HEK293 (cell line): ENCODE measurements at regions not wholly inside any gene's neighbourhood (a gene's known extent, or its start where the extent isn't known, plus 50 kb on each side); places are given as distances from the start of the nearest gene placed in this dataset.

Experiments
- BCL11A ChIP-seq: fragments of 450-650 bp; formaldehyde crosslinking; IDR thresholded peaks from 2 replicates; pipeline ENCODE4 v1.5.1; 2016; ENCODE audit warnings: low read depth, missing biosample characterization, missing genetic modification characterization
- ZBTB49 ChIP-seq: fragments of 450-650 bp; formaldehyde crosslinking; IDR thresholded peaks from 2 replicates; pipeline ENCODE4 v1.5.1; 2016; ENCODE audit warnings: missing biosample characterization, missing genetic modification characterization, low read depth
- ZNF138 ChIP-seq: fragments of 450-650 bp; formaldehyde crosslinking; IDR thresholded peaks from 2 replicates; pipeline ENCODE4 v1.5.1; 2016; ENCODE audit warnings: missing biosample characterization, missing genetic modification characterization, borderline replicate concordance
- ZNF174 ChIP-seq: fragments of 450-650 bp; formaldehyde crosslinking; IDR thresholded peaks from 2 replicates; pipeline ENCODE4 v1.5.0; 2017; ENCODE audit warnings: missing biosample characterization, mild to moderate bottlenecking, missing genetic modification characterization
- ZNF777 ChIP-seq: fragments of 450-650 bp; formaldehyde crosslinking; IDR thresholded peaks from 2 replicates; pipeline ENCODE4 v1.5.1; 2017; ENCODE audit warnings: missing biosample characterization, missing genetic modification characterization, borderline replicate concordance
- TF ChIP-seq, protein P1 (sequence below): fragments of 450-650 bp; formaldehyde crosslinking; IDR thresholded peaks from 2 replicates; pipeline ENCODE4 v1.5.1; 2016; ENCODE audit warnings: missing biosample characterization, missing genetic modification characterization, borderline replicate concordance
- TF ChIP-seq, protein P2 (sequence below): fragments of 450-650 bp; formaldehyde crosslinking; IDR thresholded peaks from 2 replicates; pipeline ENCODE4 v1.5.1; 2016; ENCODE audit warnings: missing biosample characterization, missing genetic modification characterization
- TF ChIP-seq, protein P3 (sequence below): fragments of 450-650 bp; formaldehyde crosslinking; IDR thresholded peaks from 2 replicates; pipeline ENCODE4 v1.5.1; 2016; ENCODE audit warnings: missing biosample characterization, missing genetic modification characterization
- TF ChIP-seq, protein P4 (sequence below): IDR thresholded peaks from 2 replicates; pipeline ENCODE4 v1.6.1; 2011; ENCODE audit warnings: mild to moderate bottlenecking, low read depth, low read length, borderline replicate concordance
- TF ChIP-seq, protein P5 (sequence below): fragments of 450-650 bp; formaldehyde crosslinking; IDR thresholded peaks from 2 replicates; pipeline ENCODE4 v1.5.1; 2016; ENCODE audit warnings: missing biosample characterization, missing genetic modification characterization

DNA sequence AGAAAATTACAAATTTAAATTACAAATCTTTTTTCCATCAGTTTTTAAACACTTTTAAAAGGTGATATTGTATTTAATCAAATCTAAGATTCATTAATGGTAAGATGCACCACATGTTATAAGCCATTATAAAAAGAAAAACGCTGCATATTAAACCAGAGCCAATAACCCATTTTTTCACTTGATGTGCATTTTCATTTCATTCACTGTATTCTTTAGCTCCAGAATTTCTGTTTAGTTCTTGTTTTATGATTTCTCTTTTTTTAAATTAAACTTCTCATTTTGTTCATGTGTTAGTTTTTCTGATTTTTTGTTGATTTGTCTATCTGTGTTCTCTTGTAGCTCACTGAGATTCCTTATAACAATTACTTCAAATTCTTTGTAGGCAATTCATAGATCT lies 62.4 kb upstream of the MBOAT2 start:
- TF ChIP-seq ZNF777 (tag by site-specific recombination) (no peak), ZNF138 (tag by site-specific recombination) (no peak), BCL11A (tag by site-specific recombination) (no peak), ZNF174 (no peak), ZBTB49 (tag by site-specific recombination) (no peak)
- TF ChIP-seq, protein P1, sequence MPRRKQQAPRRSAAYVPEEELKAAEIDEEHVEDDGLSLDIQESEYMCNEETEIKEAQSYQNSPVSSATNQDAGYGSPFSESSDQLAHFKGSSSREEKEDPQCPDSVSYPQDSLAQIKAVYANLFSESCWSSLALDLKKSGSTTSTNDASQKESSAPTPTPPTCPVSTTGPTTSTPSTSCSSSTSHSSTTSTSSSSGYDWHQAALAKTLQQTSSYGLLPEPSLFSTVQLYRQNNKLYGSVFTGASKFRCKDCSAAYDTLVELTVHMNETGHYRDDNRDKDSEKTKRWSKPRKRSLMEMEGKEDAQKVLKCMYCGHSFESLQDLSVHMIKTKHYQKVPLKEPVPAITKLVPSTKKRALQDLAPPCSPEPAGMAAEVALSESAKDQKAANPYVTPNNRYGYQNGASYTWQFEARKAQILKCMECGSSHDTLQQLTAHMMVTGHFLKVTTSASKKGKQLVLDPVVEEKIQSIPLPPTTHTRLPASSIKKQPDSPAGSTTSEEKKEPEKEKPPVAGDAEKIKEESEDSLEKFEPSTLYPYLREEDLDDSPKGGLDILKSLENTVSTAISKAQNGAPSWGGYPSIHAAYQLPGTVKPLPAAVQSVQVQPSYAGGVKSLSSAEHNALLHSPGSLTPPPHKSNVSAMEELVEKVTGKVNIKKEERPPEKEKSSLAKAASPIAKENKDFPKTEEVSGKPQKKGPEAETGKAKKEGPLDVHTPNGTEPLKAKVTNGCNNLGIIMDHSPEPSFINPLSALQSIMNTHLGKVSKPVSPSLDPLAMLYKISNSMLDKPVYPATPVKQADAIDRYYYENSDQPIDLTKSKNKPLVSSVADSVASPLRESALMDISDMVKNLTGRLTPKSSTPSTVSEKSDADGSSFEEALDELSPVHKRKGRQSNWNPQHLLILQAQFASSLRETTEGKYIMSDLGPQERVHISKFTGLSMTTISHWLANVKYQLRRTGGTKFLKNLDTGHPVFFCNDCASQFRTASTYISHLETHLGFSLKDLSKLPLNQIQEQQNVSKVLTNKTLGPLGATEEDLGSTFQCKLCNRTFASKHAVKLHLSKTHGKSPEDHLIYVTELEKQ (tag by site-specific recombination): no peak
- TF ChIP-seq, protein P2, sequence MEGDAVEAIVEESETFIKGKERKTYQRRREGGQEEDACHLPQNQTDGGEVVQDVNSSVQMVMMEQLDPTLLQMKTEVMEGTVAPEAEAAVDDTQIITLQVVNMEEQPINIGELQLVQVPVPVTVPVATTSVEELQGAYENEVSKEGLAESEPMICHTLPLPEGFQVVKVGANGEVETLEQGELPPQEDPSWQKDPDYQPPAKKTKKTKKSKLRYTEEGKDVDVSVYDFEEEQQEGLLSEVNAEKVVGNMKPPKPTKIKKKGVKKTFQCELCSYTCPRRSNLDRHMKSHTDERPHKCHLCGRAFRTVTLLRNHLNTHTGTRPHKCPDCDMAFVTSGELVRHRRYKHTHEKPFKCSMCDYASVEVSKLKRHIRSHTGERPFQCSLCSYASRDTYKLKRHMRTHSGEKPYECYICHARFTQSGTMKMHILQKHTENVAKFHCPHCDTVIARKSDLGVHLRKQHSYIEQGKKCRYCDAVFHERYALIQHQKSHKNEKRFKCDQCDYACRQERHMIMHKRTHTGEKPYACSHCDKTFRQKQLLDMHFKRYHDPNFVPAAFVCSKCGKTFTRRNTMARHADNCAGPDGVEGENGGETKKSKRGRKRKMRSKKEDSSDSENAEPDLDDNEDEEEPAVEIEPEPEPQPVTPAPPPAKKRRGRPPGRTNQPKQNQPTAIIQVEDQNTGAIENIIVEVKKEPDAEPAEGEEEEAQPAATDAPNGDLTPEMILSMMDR: no peak
- TF ChIP-seq, protein P3, sequence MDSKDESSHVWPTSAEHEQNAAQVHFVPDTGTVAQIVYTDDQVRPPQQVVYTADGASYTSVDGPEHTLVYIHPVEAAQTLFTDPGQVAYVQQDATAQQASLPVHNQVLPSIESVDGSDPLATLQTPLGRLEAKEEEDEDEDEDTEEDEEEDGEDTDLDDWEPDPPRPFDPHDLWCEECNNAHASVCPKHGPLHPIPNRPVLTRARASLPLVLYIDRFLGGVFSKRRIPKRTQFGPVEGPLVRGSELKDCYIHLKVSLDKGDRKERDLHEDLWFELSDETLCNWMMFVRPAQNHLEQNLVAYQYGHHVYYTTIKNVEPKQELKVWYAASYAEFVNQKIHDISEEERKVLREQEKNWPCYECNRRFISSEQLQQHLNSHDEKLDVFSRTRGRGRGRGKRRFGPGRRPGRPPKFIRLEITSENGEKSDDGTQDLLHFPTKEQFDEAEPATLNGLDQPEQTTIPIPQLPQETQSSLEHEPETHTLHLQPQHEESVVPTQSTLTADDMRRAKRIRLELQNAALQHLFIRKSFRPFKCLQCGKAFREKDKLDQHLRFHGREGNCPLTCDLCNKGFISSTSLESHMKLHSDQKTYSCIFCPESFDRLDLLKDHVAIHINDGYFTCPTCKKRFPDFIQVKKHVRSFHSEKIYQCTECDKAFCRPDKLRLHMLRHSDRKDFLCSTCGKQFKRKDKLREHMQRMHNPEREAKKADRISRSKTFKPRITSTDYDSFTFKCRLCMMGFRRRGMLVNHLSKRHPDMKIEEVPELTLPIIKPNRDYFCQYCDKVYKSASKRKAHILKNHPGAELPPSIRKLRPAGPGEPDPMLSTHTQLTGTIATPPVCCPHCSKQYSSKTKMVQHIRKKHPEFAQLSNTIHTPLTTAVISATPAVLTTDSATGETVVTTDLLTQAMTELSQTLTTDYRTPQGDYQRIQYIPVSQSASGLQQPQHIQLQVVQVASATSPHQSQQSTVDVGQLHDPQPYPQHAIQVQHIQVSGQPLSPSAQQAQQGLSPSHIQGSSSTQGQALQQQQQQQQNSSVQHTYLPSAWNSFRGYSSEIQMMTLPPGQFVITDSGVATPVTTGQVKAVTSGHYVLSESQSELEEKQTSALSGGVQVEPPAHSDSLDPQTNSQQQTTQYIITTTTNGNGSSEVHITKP (tag by site-specific recombination): no peak
- TF ChIP-seq, protein P4, sequence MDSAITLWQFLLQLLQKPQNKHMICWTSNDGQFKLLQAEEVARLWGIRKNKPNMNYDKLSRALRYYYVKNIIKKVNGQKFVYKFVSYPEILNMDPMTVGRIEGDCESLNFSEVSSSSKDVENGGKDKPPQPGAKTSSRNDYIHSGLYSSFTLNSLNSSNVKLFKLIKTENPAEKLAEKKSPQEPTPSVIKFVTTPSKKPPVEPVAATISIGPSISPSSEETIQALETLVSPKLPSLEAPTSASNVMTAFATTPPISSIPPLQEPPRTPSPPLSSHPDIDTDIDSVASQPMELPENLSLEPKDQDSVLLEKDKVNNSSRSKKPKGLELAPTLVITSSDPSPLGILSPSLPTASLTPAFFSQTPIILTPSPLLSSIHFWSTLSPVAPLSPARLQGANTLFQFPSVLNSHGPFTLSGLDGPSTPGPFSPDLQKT: no peak
- TF ChIP-seq, protein P5, sequence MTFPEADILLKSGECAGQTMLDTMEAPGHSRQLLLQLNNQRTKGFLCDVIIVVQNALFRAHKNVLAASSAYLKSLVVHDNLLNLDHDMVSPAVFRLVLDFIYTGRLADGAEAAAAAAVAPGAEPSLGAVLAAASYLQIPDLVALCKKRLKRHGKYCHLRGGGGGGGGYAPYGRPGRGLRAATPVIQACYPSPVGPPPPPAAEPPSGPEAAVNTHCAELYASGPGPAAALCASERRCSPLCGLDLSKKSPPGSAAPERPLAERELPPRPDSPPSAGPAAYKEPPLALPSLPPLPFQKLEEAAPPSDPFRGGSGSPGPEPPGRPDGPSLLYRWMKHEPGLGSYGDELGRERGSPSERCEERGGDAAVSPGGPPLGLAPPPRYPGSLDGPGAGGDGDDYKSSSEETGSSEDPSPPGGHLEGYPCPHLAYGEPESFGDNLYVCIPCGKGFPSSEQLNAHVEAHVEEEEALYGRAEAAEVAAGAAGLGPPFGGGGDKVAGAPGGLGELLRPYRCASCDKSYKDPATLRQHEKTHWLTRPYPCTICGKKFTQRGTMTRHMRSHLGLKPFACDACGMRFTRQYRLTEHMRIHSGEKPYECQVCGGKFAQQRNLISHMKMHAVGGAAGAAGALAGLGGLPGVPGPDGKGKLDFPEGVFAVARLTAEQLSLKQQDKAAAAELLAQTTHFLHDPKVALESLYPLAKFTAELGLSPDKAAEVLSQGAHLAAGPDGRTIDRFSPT: no peak
